SK-N-SH (cell line): ENCODE measurements at regions not wholly inside any gene's neighbourhood (a gene's known extent, or its start where the extent isn't known, plus 50 kb on each side); places are given as distances from the start of the nearest gene placed in this dataset.

Source experiments
- CTCF ChIA-PET: fragments of 300-600, 350-600 bp; formaldehyde crosslinking; extraction: SDS; loops from one replicate; lab custom pipeline; 2021; lab: Yijun Ruan, JAX
- POLR2A ChIA-PET: fragments of 350-600 bp; sonication (Branson Sonifier 250); formaldehyde crosslinking; extraction: SDS; loops from one replicate; lab custom pipeline; 2020; ENCODE audit warnings: antibody characterized with exemption, inconsistent platforms; lab: Yijun Ruan, JAX
- DNase-seq: peaks from one replicate; pipeline ENCODE4 v3.0.0; 2012
- H2AFZ ChIP-seq: fragments of 200-600 bp; sonication (generic); 2 replicates; pipeline ENCODE4 v1.8.1; 2016; ENCODE audit warnings: antibody characterized with exemption, mild to moderate bottlenecking, low read depth
- H3F3A ChIP-seq: fragments of 200-600 bp; sonication (generic); replicated peaks from 2 replicates; pipeline ENCODE3; 2016; ENCODE audit warnings: antibody characterized with exemption, mild to moderate bottlenecking; ENCODE audit not compliant: insufficient read depth
- H3K27ac ChIP-seq, 2 experiments: fragments of 200-500 bp in 1 of 2; fragments of 200-600 bp in 1 of 2; sonication (Bioruptor generic) in 1 of 2; sonication (generic), shearing (Covaris generic) in 1 of 2; 2 replicates each; pipeline versions ENCODE4 v1.5.1 to v1.6.1; 2014 to 2016; ENCODE audit warnings: low read depth in 2 of 2, inconsistent platforms in 1 of 2, low read length in 1 of 2, mild to moderate bottlenecking in 1 of 2, mixed read lengths in 1 of 2
- H3K27me3 ChIP-seq: fragments of 200-600 bp; sonication (generic), shearing (Covaris generic); 2 replicates; pipeline ENCODE4 v1.6.1; 2016; ENCODE audit warnings: mixed run types; ENCODE audit not compliant: insufficient read depth
- H3K36me3 ChIP-seq, 2 experiments: fragments of 200-500 bp in 1 of 2; fragments of 200-600 bp in 1 of 2; sonication (Bioruptor generic) in 1 of 2; sonication (generic) in 1 of 2; replicated peaks in 1 of 2; 2 replicates each; pipeline versions ENCODE3 to v1.5.1; 2014 to 2016; ENCODE audit warnings: low read length in 1 of 2, mild to moderate bottlenecking in 1 of 2; ENCODE audit not compliant: insufficient read depth in 2 of 2, control insufficient read depth in 1 of 2
- H3K4me1 ChIP-seq, 2 experiments: fragments of 200-500 bp in 1 of 2; fragments of 200-600 bp in 1 of 2; sonication (Bioruptor generic) in 1 of 2; sonication (generic), shearing (Covaris generic) in 1 of 2; 2 replicates each; pipeline versions ENCODE4 v1.5.1 to v1.6.1; 2014 to 2016; ENCODE audit warnings: low read depth in 1 of 2, low read length in 1 of 2, mixed run types in 1 of 2; ENCODE audit not compliant: insufficient read depth in 2 of 2, control insufficient read depth in 1 of 2
- H3K4me2 ChIP-seq: fragments of 200-600 bp; sonication (generic), shearing (Covaris generic); 2 replicates; pipeline ENCODE4 v1.6.1; 2017; ENCODE audit warnings: mixed run types
- H3K4me3 ChIP-seq, 2 experiments: fragments of 200-500 bp in 1 of 2; fragments of 200-600 bp in 1 of 2; sonication (Bioruptor generic) in 1 of 2; sonication (generic), shearing (Covaris generic) in 1 of 2; 2 replicates each; pipeline versions ENCODE4 v1.5.1 to v1.8.1; 2014 to 2016; ENCODE audit warnings: low read depth in 2 of 2, inconsistent platforms in 1 of 2, low read length in 1 of 2, mild to moderate bottlenecking in 1 of 2, mixed read lengths in 1 of 2, moderate library complexity in 1 of 2
- H3K79me2 ChIP-seq: fragments of 200-600 bp; sonication (generic); 2 replicates; pipeline ENCODE4 v1.8.1; 2017; ENCODE audit warnings: mild to moderate bottlenecking; ENCODE audit not compliant: insufficient read depth
- H3K9ac ChIP-seq: fragments of 200-600 bp; sonication (generic); 2 replicates; pipeline ENCODE4 v1.6.1; 2017; ENCODE audit warnings: mixed run types
- H3K9me2 ChIP-seq: fragments of 200-600 bp; sonication (generic); 2 replicates; pipeline ENCODE4 v1.6.1; 2017; ENCODE audit warnings: mixed run types
- H3K9me3 ChIP-seq: fragments of 200-600 bp; sonication (generic); 2 replicates; pipeline ENCODE4 v1.6.1; 2017; ENCODE audit warnings: mixed run types, mild to moderate bottlenecking, moderate library complexity
- H4K20me1 ChIP-seq: fragments of 200-600 bp; sonication (generic); 2 replicates; pipeline ENCODE4 v1.6.1; 2017; ENCODE audit warnings: mild to moderate bottlenecking, mixed run types; ENCODE audit not compliant: insufficient read depth
- FOSL2 ChIP-seq: IDR thresholded peaks from 2 replicates; pipeline ENCODE4 v1.4.0; 2012; ENCODE audit warnings: low read depth, mild to moderate bottlenecking, moderate library complexity, borderline replicate concordance
- FOXJ3 ChIP-seq: sonication (generic); formaldehyde crosslinking; IDR thresholded peaks from 2 replicates; pipeline ENCODE4 v1.5.1; 2020; ENCODE audit warnings: mild to moderate bottlenecking, missing genetic modification reagents
- FOXM1 ChIP-seq: IDR thresholded peaks from 2 replicates; pipeline ENCODE4 v1.4.0; 2012; ENCODE audit warnings: low read depth, mild to moderate bottlenecking
- JUND ChIP-seq: IDR thresholded peaks from 2 replicates; pipeline ENCODE4 v1.4.0; 2012
- NFIC ChIP-seq: IDR thresholded peaks from 2 replicates; pipeline ENCODE4 v1.4.0; 2012; ENCODE audit warnings: borderline replicate concordance
- RCOR1 ChIP-seq: fragments of 150-350 bp; IDR thresholded peaks from 2 replicates; pipeline ENCODE4 v1.6.1; 2017; ENCODE audit warnings: antibody characterized with exemption, low read length
- RFX5 ChIP-seq: IDR thresholded peaks from 2 replicates; pipeline ENCODE4 v1.6.1; 2012; ENCODE audit warnings: mild to moderate bottlenecking, improper control_type of control experiment, low read length
- SIN3A ChIP-seq: IDR thresholded peaks from 2 replicates; pipeline ENCODE4 v1.6.1; 2012; ENCODE audit warnings: low read depth, mild to moderate bottlenecking, low read length, moderate library complexity, borderline replicate concordance
- TAF1 ChIP-seq: IDR thresholded peaks from 2 replicates; pipeline ENCODE4 v1.6.1; 2012; ENCODE audit warnings: low read depth, mild to moderate bottlenecking, low read length, moderate library complexity, borderline replicate concordance
- TEAD4 ChIP-seq: IDR thresholded peaks from 2 replicates; pipeline ENCODE4 v1.4.0; 2012; ENCODE audit warnings: mild to moderate bottlenecking, borderline replicate concordance; ENCODE audit not compliant: insufficient read depth
- USF1 ChIP-seq: IDR thresholded peaks from 2 replicates; pipeline ENCODE4 v1.4.0; 2012; ENCODE audit warnings: low read depth, borderline replicate concordance
- YY1 ChIP-seq: IDR thresholded peaks from 2 replicates; pipeline ENCODE4 v1.4.0; 2012; ENCODE audit warnings: low read depth, mild to moderate bottlenecking
- ZBTB33 ChIP-seq: IDR thresholded peaks from 2 replicates; pipeline ENCODE4 v1.4.0; 2012; ENCODE audit warnings: low read depth, borderline replicate concordance
- WGBS: methylation state at CpG from one replicate; pipeline ENCODE4 v1.1.6; 2017; ENCODE audit warnings: low lambda C conversion rate; 5-methylcytosine and 5-hydroxymethylcytosine counted together
- TF ChIP-seq, protein P1 (sequence below): fragments of 150-350 bp; IDR thresholded peaks from 2 replicates; pipeline ENCODE4 v1.6.1; 2017; ENCODE audit warnings: antibody characterized with exemption, low read length, low read depth, borderline replicate concordance
- TF ChIP-seq, protein P2 (sequence below): fragments of 200-600 bp; sonication (generic); IDR thresholded peaks from 2 replicates; pipeline ENCODE4 v1.6.1; 2017; ENCODE audit warnings: antibody characterized with exemption, mild to moderate bottlenecking, moderate library complexity

GRCh38 chr6:71726121-71726520, 160.2 kb upstream of the RIMS1 start:
- CTCF ChIA-PET, result no interaction called here
- peaks cover 4% of the 10 kb centered on the region for H3F3A ChIP-seq
- no peak for TF ChIP-seq ZBTB33
- TF ChIP-seq NFIC, result no peak
- no peak for TF ChIP-seq TEAD4
- TF ChIP-seq, protein P1, sequence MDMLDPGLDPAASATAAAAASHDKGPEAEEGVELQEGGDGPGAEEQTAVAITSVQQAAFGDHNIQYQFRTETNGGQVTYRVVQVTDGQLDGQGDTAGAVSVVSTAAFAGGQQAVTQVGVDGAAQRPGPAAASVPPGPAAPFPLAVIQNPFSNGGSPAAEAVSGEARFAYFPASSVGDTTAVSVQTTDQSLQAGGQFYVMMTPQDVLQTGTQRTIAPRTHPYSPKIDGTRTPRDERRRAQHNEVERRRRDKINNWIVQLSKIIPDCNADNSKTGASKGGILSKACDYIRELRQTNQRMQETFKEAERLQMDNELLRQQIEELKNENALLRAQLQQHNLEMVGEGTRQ, result no peak
- TF ChIP-seq USF1, result no peak
- TF ChIP-seq SIN3A, result no peak
- TF ChIP-seq, protein P2, sequence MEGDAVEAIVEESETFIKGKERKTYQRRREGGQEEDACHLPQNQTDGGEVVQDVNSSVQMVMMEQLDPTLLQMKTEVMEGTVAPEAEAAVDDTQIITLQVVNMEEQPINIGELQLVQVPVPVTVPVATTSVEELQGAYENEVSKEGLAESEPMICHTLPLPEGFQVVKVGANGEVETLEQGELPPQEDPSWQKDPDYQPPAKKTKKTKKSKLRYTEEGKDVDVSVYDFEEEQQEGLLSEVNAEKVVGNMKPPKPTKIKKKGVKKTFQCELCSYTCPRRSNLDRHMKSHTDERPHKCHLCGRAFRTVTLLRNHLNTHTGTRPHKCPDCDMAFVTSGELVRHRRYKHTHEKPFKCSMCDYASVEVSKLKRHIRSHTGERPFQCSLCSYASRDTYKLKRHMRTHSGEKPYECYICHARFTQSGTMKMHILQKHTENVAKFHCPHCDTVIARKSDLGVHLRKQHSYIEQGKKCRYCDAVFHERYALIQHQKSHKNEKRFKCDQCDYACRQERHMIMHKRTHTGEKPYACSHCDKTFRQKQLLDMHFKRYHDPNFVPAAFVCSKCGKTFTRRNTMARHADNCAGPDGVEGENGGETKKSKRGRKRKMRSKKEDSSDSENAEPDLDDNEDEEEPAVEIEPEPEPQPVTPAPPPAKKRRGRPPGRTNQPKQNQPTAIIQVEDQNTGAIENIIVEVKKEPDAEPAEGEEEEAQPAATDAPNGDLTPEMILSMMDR, result no peak
- TF ChIP-seq FOSL2, result no peak
- no peak for TF ChIP-seq FOXJ3 (CRISPR knock-in tag)
- TF ChIP-seq JUND, result no peak
- no peak for TF ChIP-seq YY1
- TF ChIP-seq FOXM1, result no peak
- no peak for TF ChIP-seq RCOR1
- TF ChIP-seq RFX5, result no peak
- no peak for TF ChIP-seq TAF1
- TF ChIP-seq, all 33 proteins: peak for 0
- Histone ChIP-seq H3K4me3 (no peak overlapping the region), H3K9me3 (no peaks in the 10 kb centered on the region), H2AFZ (no peak overlapping the region), H4K20me1 (no peaks in the 10 kb centered on the region), H3K9me2 (no peaks in the 10 kb centered on the region), H3K9ac (no peak overlapping the region), H3K36me3 (no peaks in the 10 kb centered on the region), H3K4me1 (no peaks in the 10 kb centered on the region), H3K27ac (no peak overlapping the region), H3K27me3 (no peaks in the 10 kb centered on the region), H3K79me2 (no peaks in the 10 kb centered on the region), H3K4me2 (no peak overlapping the region)
- DNase-seq, result no peak
- POLR2A ChIA-PET, result no interaction called here
- WGBS, result 8% methylated on average over 2 of the region's 2 CpGs
